ENCODE measurements at regions not wholly inside any gene's neighbourhood (a gene's known extent, or its start where the extent isn't known, plus 50 kb on each side); places are given as distances from the start of the nearest gene placed in this dataset.
A peak's percentile ranks its signal among the peaks of the same experiment; 100 is the strongest.
"Not testable (repeated sequence)": the region's sequence is repeated elsewhere in the genome, so short reads cannot be mapped to it uniquely, and the experiment has no call there.

DNA sequence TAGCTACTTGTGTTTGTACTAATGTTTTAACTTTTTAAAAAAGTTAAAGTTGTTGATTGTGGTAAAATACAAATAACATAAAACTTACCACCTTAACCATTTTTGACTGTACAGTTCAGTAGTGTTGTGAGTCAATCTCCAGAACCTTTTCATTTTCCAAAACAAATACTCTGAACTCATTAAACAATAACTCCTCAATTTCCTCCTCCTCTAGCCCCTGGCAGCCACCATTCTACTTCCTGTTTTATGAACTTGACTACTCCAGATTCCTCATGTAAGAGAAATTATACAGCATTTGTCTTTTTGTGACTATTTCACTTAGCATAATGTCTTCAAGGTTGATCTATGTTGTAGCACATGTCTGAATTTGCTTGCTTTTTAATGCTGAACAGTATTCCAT is 299.1 kb upstream of the AMIGO2 start:
- H3K9me3 Mint-ChIP-seq, result peaks cover 18% of the 10 kb centered on the region
- peak overlapping the region; percentile 16 for H3K27ac Mint-ChIP-seq
- H3K4me3 Mint-ChIP-seq, result no peak overlapping the region
- H3K4me1 Mint-ChIP-seq (ENCODE audit: low read depth), result peaks cover 22% of the 10 kb centered on the region
- H3K36me3 Mint-ChIP-seq (ENCODE audit: low read depth), result peaks cover 8% of the 10 kb centered on the region
- no peak for DNase-seq (ENCODE audit: low spot score)
- H3K27me3 Mint-ChIP-seq (ENCODE audit: low read depth), result no peaks in the 10 kb centered on the region

- peaks cover 9% of the 10 kb centered on the region for H3K36me3 Mint-ChIP-seq (ENCODE audit: low read depth)
- peaks cover 23% of the 10 kb centered on the region for H3K4me1 Mint-ChIP-seq (ENCODE audit: low read depth)
- no peak for DNase-seq (ENCODE audit: low spot score)
- no peaks in the 10 kb centered on the region for H3K27me3 Mint-ChIP-seq (ENCODE audit: low read depth)
- no peak overlapping the region for H3K27ac Mint-ChIP-seq
- H3K9me3 Mint-ChIP-seq, result peaks cover 21% of the 10 kb centered on the region
- no peak overlapping the region for H3K4me3 Mint-ChIP-seq
These were observed 298.4 kb upstream of the AMIGO2 start for GRCh38 chr12:47378222-47378582.

DNA sequence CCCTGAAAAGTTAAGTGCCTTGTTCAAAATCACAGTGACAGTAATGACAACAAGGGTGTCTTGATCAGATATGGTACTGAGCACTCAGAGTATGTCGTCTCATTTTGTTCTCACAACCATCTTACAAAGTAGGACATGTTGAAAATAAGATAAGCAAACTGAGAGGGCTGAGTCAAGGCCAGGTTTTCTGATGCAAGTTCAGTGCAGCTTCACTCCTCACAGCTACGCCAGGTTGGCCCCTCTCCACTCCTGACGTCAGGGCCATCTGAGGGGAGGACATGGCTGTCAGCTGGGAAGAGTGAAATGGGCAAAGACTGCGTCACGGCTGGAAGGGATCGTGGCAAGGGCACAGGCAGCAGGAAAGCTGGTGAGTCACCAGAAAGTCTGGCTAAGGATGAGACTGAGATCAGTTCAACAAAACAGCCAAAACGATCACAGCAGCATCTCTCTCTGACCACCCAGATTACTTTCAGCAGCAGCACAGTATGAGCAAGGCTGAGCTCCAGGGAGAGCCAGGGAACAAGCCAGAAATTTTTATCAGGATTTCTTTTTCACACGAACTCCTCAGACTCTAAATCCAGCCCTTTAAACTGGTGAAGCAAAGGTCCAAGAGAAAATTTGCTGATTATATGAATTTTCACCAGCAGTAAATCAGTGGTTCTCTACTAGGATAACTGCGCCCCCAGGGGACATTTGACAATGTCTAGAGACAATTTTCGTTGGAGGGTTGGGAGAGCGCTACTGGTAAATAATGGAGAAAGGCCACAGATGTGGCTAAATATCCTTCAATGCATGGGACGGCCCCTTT is 297.9 kb upstream of the AMIGO2 start:
- Mint-ChIP-seq H3K36me3 (ENCODE audit: low read depth) (peaks cover 11% of the 10 kb centered on the region), H3K4me3 (no peak overlapping the region), H3K9me3 (peaks cover 21% of the 10 kb centered on the region), H3K27me3 (ENCODE audit: low read depth) (no peaks in the 10 kb centered on the region), H3K27ac (peak overlapping the region; percentile 11), H3K4me1 (ENCODE audit: low read depth) (peaks cover 26% of the 10 kb centered on the region)
- DNase-seq (ENCODE audit: low spot score), result no peak

- H3K9me3 Mint-ChIP-seq, result peaks cover 21% of the 10 kb centered on the region
- no peak for DNase-seq (ENCODE audit: low spot score)
- no peak overlapping the region for H3K4me3 Mint-ChIP-seq
- H3K36me3 Mint-ChIP-seq (ENCODE audit: low read depth), result peaks cover 13% of the 10 kb centered on the region
- H3K4me1 Mint-ChIP-seq (ENCODE audit: low read depth), result peaks cover 24% of the 10 kb centered on the region
- no peak overlapping the region for H3K27ac Mint-ChIP-seq
- no peaks in the 10 kb centered on the region for H3K27me3 Mint-ChIP-seq (ENCODE audit: low read depth)
These were observed 297.2 kb upstream of the AMIGO2 start for GRCh38 chr12:47376927-47377326.

- peaks cover 7% of the 10 kb centered on the region for H3K36me3 Mint-ChIP-seq (ENCODE audit: low read depth)
- H3K27me3 Mint-ChIP-seq (ENCODE audit: low read depth), result no peaks in the 10 kb centered on the region
- peaks cover 21% of the 10 kb centered on the region for H3K9me3 Mint-ChIP-seq
These were observed 293.9 kb upstream of the AMIGO2 start for GRCh38 chr12:47373554-47374150.

DNA sequence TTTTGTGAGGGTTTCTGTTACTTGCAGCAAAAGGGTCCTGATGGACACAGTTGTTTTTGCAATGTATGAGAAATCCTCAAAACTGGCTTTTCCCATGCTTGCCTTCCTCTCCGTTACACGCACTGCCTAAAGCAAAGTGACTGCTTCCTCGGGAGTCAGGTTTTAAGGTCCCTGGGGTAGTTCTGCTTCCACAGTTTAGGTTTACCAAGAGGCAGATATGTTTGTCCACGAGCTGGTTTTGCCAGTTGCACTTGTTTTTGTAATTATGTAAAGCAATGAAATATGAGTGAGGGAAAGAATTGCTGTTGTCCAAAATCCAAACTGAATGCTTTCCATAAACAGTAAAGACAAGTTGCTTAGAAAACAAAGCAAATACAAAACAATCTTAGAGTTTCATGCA is 290.7 kb upstream of the AMIGO2 start:
- no peak overlapping the region for H3K4me3 Mint-ChIP-seq
- peaks cover 20% of the 10 kb centered on the region for H3K9me3 Mint-ChIP-seq
- H3K4me1 Mint-ChIP-seq (ENCODE audit: low read depth), result peaks cover 10% of the 10 kb centered on the region
- H3K27me3 Mint-ChIP-seq (ENCODE audit: low read depth), result no peaks in the 10 kb centered on the region
- no peak overlapping the region for H3K27ac Mint-ChIP-seq
- H3K36me3 Mint-ChIP-seq (ENCODE audit: low read depth), result peaks cover 11% of the 10 kb centered on the region
- DNase-seq (ENCODE audit: low spot score), result no peak

More at GRCh38 chr12:47373554-47374150, 293.9 kb upstream of the AMIGO2 start:
- no peak overlapping the region for H3K4me3 Mint-ChIP-seq
- peaks cover 13% of the 10 kb centered on the region for H3K4me1 Mint-ChIP-seq (ENCODE audit: low read depth)
- no peak for DNase-seq (ENCODE audit: low spot score)
- peak overlapping the region; percentile 51 for H3K27ac Mint-ChIP-seq

DNA sequence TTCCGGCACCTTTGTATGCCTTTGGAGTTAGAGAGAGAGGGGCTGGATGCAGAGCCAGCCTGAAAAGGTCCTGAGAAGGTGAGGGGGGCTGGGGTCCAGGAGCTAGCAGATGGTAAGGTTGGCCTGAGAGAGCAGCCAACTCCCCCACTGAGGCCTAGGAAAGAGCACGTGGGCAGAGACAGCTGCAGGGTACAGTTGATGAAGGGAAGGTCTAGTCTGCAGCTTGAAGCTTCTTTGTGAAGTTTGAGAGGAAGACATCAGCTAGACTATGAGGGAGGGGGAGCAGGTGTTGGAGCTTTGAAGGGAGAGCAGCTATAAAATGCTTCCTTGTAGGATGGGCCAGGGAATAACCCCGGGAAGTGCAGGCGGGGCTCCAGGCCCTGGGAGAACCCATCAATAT is 289.3 kb upstream of the AMIGO2 start:
- Mint-ChIP-seq H3K4me1 (ENCODE audit: low read depth) (peaks cover 12% of the 10 kb centered on the region), H3K4me3 (no peak overlapping the region), H3K9me3 (peaks cover 8% of the 10 kb centered on the region), H3K27me3 (ENCODE audit: low read depth) (no peaks in the 10 kb centered on the region), H3K36me3 (ENCODE audit: low read depth) (peaks cover 12% of the 10 kb centered on the region), H3K27ac (no peak overlapping the region)
- DNase-seq (ENCODE audit: low spot score), result no peak

DNA sequence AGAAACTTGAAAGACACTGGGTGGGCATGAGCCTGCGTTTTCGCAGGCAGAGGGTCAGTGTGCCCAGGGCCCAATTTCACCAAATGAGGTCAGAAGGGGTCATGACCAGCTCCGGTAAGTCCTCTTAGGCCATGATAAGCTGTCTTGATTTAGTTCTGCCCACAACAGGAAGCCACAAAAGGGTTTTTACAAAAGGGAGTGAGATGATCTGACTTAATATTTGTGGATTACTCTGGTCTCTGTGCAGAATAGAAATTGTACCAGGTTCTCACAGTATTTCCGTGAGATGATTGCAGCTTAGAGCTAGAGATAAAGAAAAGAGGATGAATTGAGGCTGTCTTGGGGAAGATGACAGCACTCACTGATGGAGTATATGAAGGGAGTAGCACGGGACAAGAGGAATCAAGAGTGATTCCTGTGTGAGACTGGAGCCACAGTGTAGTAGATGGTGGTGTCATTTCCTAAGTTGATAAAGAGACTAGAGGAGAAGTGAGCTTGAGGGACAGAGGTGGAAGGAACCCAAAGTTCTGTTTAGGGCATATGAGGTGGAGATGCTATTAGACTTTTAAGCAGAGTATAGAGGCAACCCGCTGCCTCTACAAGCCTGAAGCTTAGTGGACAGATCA is 288.3 kb upstream of the AMIGO2 start:
- Mint-ChIP-seq H3K9me3 (peaks cover 4% of the 10 kb centered on the region), H3K27me3 (ENCODE audit: low read depth) (no peaks in the 10 kb centered on the region), H3K4me1 (ENCODE audit: low read depth) (peaks cover 10% of the 10 kb centered on the region), H3K27ac (no peak overlapping the region), H3K4me3 (no peak overlapping the region), H3K36me3 (ENCODE audit: low read depth) (peaks cover 11% of the 10 kb centered on the region)
- no peak for DNase-seq (ENCODE audit: low spot score)

GRCh38 chr12:47366579-47366978 is 286.8 kb upstream of the AMIGO2 start:
- no peak for DNase-seq (ENCODE audit: low spot score)
- Mint-ChIP-seq H3K9me3 (peaks cover 4% of the 10 kb centered on the region), H3K27me3 (ENCODE audit: low read depth) (no peaks in the 10 kb centered on the region), H3K4me3 (no peak overlapping the region), H3K4me1 (ENCODE audit: low read depth) (peaks cover 19% of the 10 kb centered on the region), H3K36me3 (ENCODE audit: low read depth) (peaks cover 8% of the 10 kb centered on the region), H3K27ac (no peak overlapping the region)

GRCh38 chr12:47366157-47366556 is 286.4 kb upstream of the AMIGO2 start:
- H3K27me3 Mint-ChIP-seq (ENCODE audit: low read depth), result no peaks in the 10 kb centered on the region

GRCh38 chr12:47365443-47366076 is 285.8 kb upstream of the AMIGO2 start:
- not testable (repeated sequence) for H3K4me3 Mint-ChIP-seq; H3K36me3 Mint-ChIP-seq (ENCODE audit: low read depth); H3K9me3 Mint-ChIP-seq; DNase-seq (ENCODE audit: low spot score); H3K27me3 Mint-ChIP-seq (ENCODE audit: low read depth)
- peak overlapping the region; percentile 87 for H3K27ac Mint-ChIP-seq
- H3K4me1 Mint-ChIP-seq (ENCODE audit: low read depth), result peaks cover 29% of the 10 kb centered on the region

More at GRCh38 chr12:47366157-47366556, 286.4 kb upstream of the AMIGO2 start:
- no peak for DNase-seq (ENCODE audit: low spot score)
- Mint-ChIP-seq H3K4me1 (ENCODE audit: low read depth) (peaks cover 23% of the 10 kb centered on the region), H3K9me3 (peaks cover 4% of the 10 kb centered on the region), H3K27ac (no peak overlapping the region), H3K4me3 (no peak overlapping the region), H3K36me3 (ENCODE audit: low read depth) (peaks cover 8% of the 10 kb centered on the region)

DNA sequence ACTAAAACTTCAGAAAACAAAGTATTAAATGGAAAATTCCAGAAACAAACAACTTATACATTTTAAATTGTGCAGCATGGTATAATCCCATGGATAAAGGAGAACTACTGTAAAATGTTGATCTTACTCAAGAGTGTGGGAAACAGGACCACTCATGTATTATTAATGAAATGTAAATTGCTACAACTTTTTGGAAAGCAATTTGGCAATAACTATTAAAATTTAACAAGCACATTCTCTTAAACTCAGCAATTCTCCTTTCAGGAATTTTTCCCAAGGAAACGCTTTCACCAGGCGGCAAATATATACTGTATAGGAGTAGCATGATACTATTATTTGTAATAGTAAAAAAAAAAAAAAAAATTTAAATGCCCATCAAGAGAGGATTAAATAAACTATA is 284.5 kb upstream of the AMIGO2 start:
- Mint-ChIP-seq H3K4me1 (ENCODE audit: low read depth) (peaks cover 39% of the 10 kb centered on the region), H3K27ac (no peak overlapping the region), H3K27me3 (ENCODE audit: low read depth) (no peaks in the 10 kb centered on the region), H3K4me3 (no peak overlapping the region), H3K9me3 (peaks cover 5% of the 10 kb centered on the region), H3K36me3 (ENCODE audit: low read depth) (peaks cover 9% of the 10 kb centered on the region)
- DNase-seq (ENCODE audit: low spot score), result no peak

DNA sequence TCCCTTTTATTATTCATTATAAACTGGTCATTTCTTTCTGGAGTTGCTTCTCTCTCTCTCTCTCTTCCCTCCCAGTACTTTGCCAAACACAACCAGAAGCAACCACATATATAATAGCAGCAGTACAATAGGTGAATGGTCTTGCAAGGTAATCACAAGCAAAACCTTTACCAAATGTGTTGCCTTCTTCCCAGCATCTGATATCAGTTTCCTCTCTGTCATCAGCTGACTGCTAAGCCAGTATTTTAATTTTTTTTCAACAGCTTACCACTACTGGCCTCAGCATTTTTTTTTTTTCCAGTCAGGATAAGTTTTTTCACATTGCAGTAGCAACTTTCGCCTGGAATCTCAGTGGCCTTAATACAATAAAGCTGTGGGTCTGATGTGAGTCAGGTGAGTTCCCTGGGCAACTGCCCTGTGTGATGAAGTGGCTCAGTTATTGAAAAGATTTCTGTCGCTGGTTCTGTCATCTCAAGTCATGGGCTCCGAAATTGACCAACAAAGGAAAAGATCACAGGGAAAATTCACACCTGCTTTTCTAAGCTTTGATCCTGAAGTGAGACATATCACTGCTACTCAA is 282.5 kb upstream of the AMIGO2 start:
- no peaks in the 10 kb centered on the region for H3K27me3 Mint-ChIP-seq (ENCODE audit: low read depth)
- H3K9me3 Mint-ChIP-seq, result peaks cover 12% of the 10 kb centered on the region
- no peak for DNase-seq (ENCODE audit: low spot score)
- peak overlapping the region; percentile 81 for H3K4me3 Mint-ChIP-seq
- H3K4me1 Mint-ChIP-seq (ENCODE audit: low read depth), result peaks cover 50% of the 10 kb centered on the region
- peaks cover 13% of the 10 kb centered on the region for H3K36me3 Mint-ChIP-seq (ENCODE audit: low read depth)
- H3K27ac Mint-ChIP-seq, result peak overlapping the region; percentile 97
